Chondrocyte (in vitro differentiated cells): ENCODE measurements at regions not wholly inside any gene's neighbourhood (a gene's known extent, or its start where the extent isn't known, plus 50 kb on each side); places are given as distances from the start of the nearest gene placed in this dataset.
"Not testable (repeated sequence)": the region's sequence is repeated elsewhere in the genome, so short reads cannot be mapped to it uniquely, and the experiment has no call there.

Experiments used
- DNase-seq: peaks from one replicate; pipeline ENCODE4 v3.0.0; 2021; ENCODE audit warnings: mixed read lengths, low spot score
- H3K27ac Mint-ChIP-seq: one replicate; pipeline ENCODE4 v1.8.0; 2021; ENCODE audit warnings: mild to moderate bottlenecking, moderate library complexity, mixed read lengths; ENCODE audit not compliant: unreplicated experiment
- H3K27me3 Mint-ChIP-seq: 2 replicates; pipeline ENCODE4 v1.8.0; 2021; ENCODE audit warnings: low read depth, mixed read lengths
- H3K36me3 Mint-ChIP-seq: 2 replicates; pipeline ENCODE4 v1.8.0; 2021; ENCODE audit warnings: low read depth, mixed read lengths
- H3K4me1 Mint-ChIP-seq: 2 replicates; pipeline ENCODE4 v1.8.0; 2021; ENCODE audit warnings: low read depth, mild to moderate bottlenecking, mixed read lengths
- H3K4me3 Mint-ChIP-seq: one replicate; pipeline ENCODE4 v1.8.0; 2021; ENCODE audit warnings: mild to moderate bottlenecking, moderate library complexity, mixed read lengths; ENCODE audit not compliant: unreplicated experiment
- H3K9me3 Mint-ChIP-seq: 2 replicates; pipeline ENCODE4 v1.8.0; 2021; ENCODE audit warnings: low read depth, mixed read lengths
- CTCF ChIP-seq: fragments of 200-600 bp; sonication (generic); IDR thresholded peaks from 2 replicates; pipeline ENCODE4 v1.5.0; 2021; ENCODE audit warnings: antibody characterized with exemption, mild to moderate bottlenecking, moderate library complexity

GRCh38 chr16:54734156-54734555 is 196.5 kb upstream of the IRX5 start:
- no peaks in the 10 kb centered on the region for H3K4me1 Mint-ChIP-seq
- no peak for TF ChIP-seq CTCF
- no peak for DNase-seq
- no peak overlapping the region for H3K27ac Mint-ChIP-seq
- no peaks in the 10 kb centered on the region for H3K9me3 Mint-ChIP-seq
- no peaks in the 10 kb centered on the region for H3K36me3 Mint-ChIP-seq
- H3K27me3 Mint-ChIP-seq = peaks cover 1% of the 10 kb centered on the region
- H3K4me3 Mint-ChIP-seq = no peak overlapping the region

GRCh38 chr16:54727696-54728095 is 203.0 kb upstream of the IRX5 start:
- DNase-seq, H3K4me1 Mint-ChIP-seq, H3K27ac Mint-ChIP-seq, H3K9me3 Mint-ChIP-seq, H3K27me3 Mint-ChIP-seq, H3K36me3 Mint-ChIP-seq, H3K4me3 Mint-ChIP-seq: not testable (repeated sequence)

- no peak overlapping the region for H3K4me3 Mint-ChIP-seq
- H3K27me3 Mint-ChIP-seq = peaks cover 9% of the 10 kb centered on the region
- H3K27ac Mint-ChIP-seq = no peak overlapping the region
- no peaks in the 10 kb centered on the region for H3K4me1 Mint-ChIP-seq
- no peak for DNase-seq
- H3K36me3 Mint-ChIP-seq = no peaks in the 10 kb centered on the region
- H3K9me3 Mint-ChIP-seq = no peaks in the 10 kb centered on the region
- no peak for TF ChIP-seq CTCF
These were observed 206.2 kb upstream of the IRX5 start for GRCh38 chr16:54724346-54724925.

GRCh38 chr16:54722210-54722676 is 208.4 kb upstream of the IRX5 start:
- Mint-ChIP-seq H3K27ac (no peak overlapping the region), H3K4me3 (no peak overlapping the region), H3K36me3 (no peaks in the 10 kb centered on the region), H3K9me3 (no peaks in the 10 kb centered on the region), H3K4me1 (no peaks in the 10 kb centered on the region), H3K27me3 (peaks cover 11% of the 10 kb centered on the region)
- no peak for DNase-seq
- TF ChIP-seq CTCF = no peak

GRCh38 chr16:54720259-54720658 is 210.4 kb upstream of the IRX5 start:
- Mint-ChIP-seq H3K4me1 (no peaks in the 10 kb centered on the region), H3K4me3 (no peak overlapping the region), H3K36me3 (no peaks in the 10 kb centered on the region), H3K27ac (no peak overlapping the region), H3K27me3 (peaks cover 13% of the 10 kb centered on the region), H3K9me3 (no peaks in the 10 kb centered on the region)
- no peak for TF ChIP-seq CTCF
- DNase-seq = no peak

GRCh38 chr16:54719624-54720023 is 211.0 kb upstream of the IRX5 start:
- Mint-ChIP-seq H3K9me3 (no peaks in the 10 kb centered on the region), H3K27ac (no peak overlapping the region)
- no peak for TF ChIP-seq CTCF

More at GRCh38 chr16:54719624-54720023, 211.0 kb upstream of the IRX5 start:
- no peak overlapping the region for H3K4me3 Mint-ChIP-seq
- H3K36me3 Mint-ChIP-seq = no peaks in the 10 kb centered on the region
- H3K4me1 Mint-ChIP-seq = no peaks in the 10 kb centered on the region
- no peak for DNase-seq
- peaks cover 13% of the 10 kb centered on the region for H3K27me3 Mint-ChIP-seq
